ENCODE measurements at regions not wholly inside any gene's neighbourhood (a gene's known extent, or its start where the extent isn't known, plus 50 kb on each side); places are given as distances from the start of the nearest gene placed in this dataset.

- no peak overlapping the region for H2BK20ac ChIP-seq (ENCODE audit: low read depth, low read length)
- H3K79me1 ChIP-seq (ENCODE audit: low read depth in 1 of 2, low read length in 2 of 2), result no peaks in the 10 kb centered on the region
- no peak overlapping the region for H2AK9ac ChIP-seq (replicated peaks; ENCODE audit: low read depth, low read length, poor library complexity)
- no peak overlapping the region for H3K18ac ChIP-seq (ENCODE audit: low read depth, low read length)
- TF ChIP-seq POLR2A (IDR thresholded peaks at IDR 0.05; ENCODE audit: low read depth, low read length), result no peak
- TF ChIP-seq RAD21 (IDR thresholded peaks at IDR 0.05; ENCODE audit: low read length), result no peak
- TF ChIP-seq MXI1 (IDR thresholded peaks at IDR 0.05; ENCODE audit: borderline replicate concordance, low read depth, low read length), result no peak
- TF ChIP-seq CHD1 (IDR thresholded peaks at IDR 0.05; ENCODE audit: low read depth, low read length), result no peak
- TF ChIP-seq MAZ (IDR thresholded peaks at IDR 0.05; ENCODE audit: borderline replicate concordance, low read depth, low read length), result no peak
- TF ChIP-seq FOS (IDR thresholded peaks at IDR 0.05; ENCODE audit: low read depth, low read length), result no peak
- TF ChIP-seq, protein P1, sequence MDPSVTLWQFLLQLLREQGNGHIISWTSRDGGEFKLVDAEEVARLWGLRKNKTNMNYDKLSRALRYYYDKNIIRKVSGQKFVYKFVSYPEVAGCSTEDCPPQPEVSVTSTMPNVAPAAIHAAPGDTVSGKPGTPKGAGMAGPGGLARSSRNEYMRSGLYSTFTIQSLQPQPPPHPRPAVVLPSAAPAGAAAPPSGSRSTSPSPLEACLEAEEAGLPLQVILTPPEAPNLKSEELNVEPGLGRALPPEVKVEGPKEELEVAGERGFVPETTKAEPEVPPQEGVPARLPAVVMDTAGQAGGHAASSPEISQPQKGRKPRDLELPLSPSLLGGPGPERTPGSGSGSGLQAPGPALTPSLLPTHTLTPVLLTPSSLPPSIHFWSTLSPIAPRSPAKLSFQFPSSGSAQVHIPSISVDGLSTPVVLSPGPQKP (IDR thresholded peaks at IDR 0.05; ENCODE audit: borderline replicate concordance, low read depth, low read length), result no peak
- in situ Hi-C loops (cut with MboI; ENCODE audit: low sequenced_read_pairs) (no loop called here), intact Hi-C loops (cut with micrococcal nuclease) (no loop called here), dilution Hi-C loops (cut with HindIII; ENCODE audit: low sequenced_read_pairs, unreplicated experiment) (no loop called here)
- no peak overlapping the region for H3K56ac ChIP-seq (ENCODE audit: extremely low read depth, insufficient read depth, low read length)
- H3K14ac ChIP-seq (replicated peaks; ENCODE audit: low read depth, low read length), result no peak overlapping the region
- BruUV-seq (replicated peaks), result no TSS peak
- POLR2A ChIA-PET (ENCODE audit: unreplicated experiment), result no interaction called here
- H4K5ac ChIP-seq (ENCODE audit: low read depth, low read length), result no peak overlapping the region
- H2AK5ac ChIP-seq (ENCODE audit: low read depth, low read length), result no peak overlapping the region
- no peak overlapping the region for H3K4me2 ChIP-seq (ENCODE audit: low read depth, low read length)
- no peak overlapping the region for H3K27ac ChIP-seq (ENCODE audit: insufficient read depth, low read length)
- no peak overlapping the region for H2BK120ac ChIP-seq (ENCODE audit: low read depth, low read length)
- no peak for DNase-seq
- H3K9me1 ChIP-seq (ENCODE audit: insufficient read depth, low read length), result no peaks in the 10 kb centered on the region
- no peak overlapping the region for H2AFZ ChIP-seq (replicated peaks; ENCODE audit: low read length, poor library complexity)
- no peaks in the 10 kb centered on the region for H3K4me1 ChIP-seq (ENCODE audit: control insufficient read depth, insufficient read depth, low read length)
- H4K91ac ChIP-seq (ENCODE audit: insufficient read depth, low read depth, low read length), result no peak overlapping the region
- H3K23ac ChIP-seq (ENCODE audit: low read depth, low read length), result no peak overlapping the region
- no peak for ATAC-seq (ENCODE audit: low read depth)
- no peaks in the 10 kb centered on the region for H4K20me1 ChIP-seq (ENCODE audit: insufficient read depth, low read length)
- CTCF ChIA-PET, result no interaction called here
- no peaks in the 10 kb centered on the region for H3K36me3 ChIP-seq (ENCODE audit: control insufficient read depth, insufficient read depth, low read length)
- no peak overlapping the region for H2BK5ac ChIP-seq (ENCODE audit: low read depth, low read length, poor library complexity, severe bottlenecking)
- no peak overlapping the region for H3K9ac ChIP-seq (ENCODE audit: low read depth, low read length)
- H3K9me3 ChIP-seq (ENCODE audit: control insufficient read depth, insufficient read depth, low read length), result no peaks in the 10 kb centered on the region
- no peak overlapping the region for H2BK15ac ChIP-seq (ENCODE audit: low read depth, low read length)
- H3K4me3 ChIP-seq (ENCODE audit: insufficient read depth, low read depth, low read length), result no peak overlapping the region
- H3K4ac ChIP-seq (ENCODE audit: low read depth, low read length), result no peak overlapping the region
- H4K8ac ChIP-seq (ENCODE audit: low read depth in 2 of 2, low read length in 2 of 2), result no peak overlapping the region
- no CpG with 5 or more reads among the region's 1 CpG for WGBS, 2 experiments (ENCODE audit: extremely low coverage in 2 of 2, insufficient read length in 1 of 2)
- H3K27me3 ChIP-seq (ENCODE audit: control insufficient read depth, insufficient read depth, low read length), result no peaks in the 10 kb centered on the region
These were observed 1043.8 kb downstream of the ADGRL3 start for GRCh38 chr4:62243895-62244294.

All from IMR-90 (cell line).